Nephron progenitor cell (in vitro differentiated cells): ENCODE measurements at regions not wholly inside any gene's neighbourhood (a gene's known extent, or its start where the extent isn't known, plus 50 kb on each side); places are given as distances from the start of the nearest gene placed in this dataset.

Experiments used
- DNase-seq: peaks from one replicate; pipeline ENCODE4 v3.0.0; 2021
- H3K27ac Mint-ChIP-seq: 2 replicates; pipeline ENCODE4 v1.8.0; 2021; ENCODE audit warnings: mild to moderate bottlenecking, moderate library complexity, mixed read lengths
- H3K27me3 Mint-ChIP-seq: 2 replicates; pipeline ENCODE4 v1.8.0; 2021; ENCODE audit warnings: mild to moderate bottlenecking, low read depth, mixed read lengths; ENCODE audit not compliant: poor library complexity
- H3K36me3 Mint-ChIP-seq: 2 replicates; pipeline ENCODE4 v1.8.0; 2021; ENCODE audit warnings: low read depth, mixed read lengths
- H3K4me1 Mint-ChIP-seq: 2 replicates; pipeline ENCODE4 v1.8.0; 2021; ENCODE audit warnings: mixed read lengths
- H3K4me3 Mint-ChIP-seq: 2 replicates; pipeline ENCODE4 v1.8.0; 2021; ENCODE audit warnings: mild to moderate bottlenecking, moderate library complexity, mixed read lengths
- H3K9me3 Mint-ChIP-seq: 2 replicates; pipeline ENCODE4 v1.8.0; 2021; ENCODE audit warnings: mild to moderate bottlenecking, moderate library complexity, mixed read lengths
- TF ChIP-seq, protein P1 (sequence below): fragments of 200-600 bp; sonication (generic); IDR thresholded peaks from 2 replicates; pipeline ENCODE4 v1.5.0; 2021; ENCODE audit warnings: antibody characterized with exemption

DNA sequence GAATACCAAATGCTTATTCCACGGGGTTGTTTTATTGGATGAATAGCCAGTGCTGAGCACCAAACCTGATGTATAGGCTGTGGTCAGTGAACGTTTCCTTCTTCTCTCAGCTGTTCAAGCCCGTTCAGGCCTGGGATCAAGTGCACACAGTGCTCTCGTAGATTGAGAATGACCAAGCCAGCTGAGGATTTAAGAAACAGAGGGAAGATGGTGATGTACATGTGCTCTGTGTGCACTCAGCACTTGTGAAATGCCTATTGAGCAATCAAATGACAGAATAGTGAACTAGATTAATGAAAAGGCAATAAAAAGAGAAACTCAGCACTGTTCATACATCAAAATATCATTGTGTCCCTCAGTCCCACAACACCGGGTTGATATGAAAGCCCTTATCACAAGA lies 302.5 kb downstream of the BMPER start:
- peaks cover 8% of the 10 kb centered on the region for H3K4me1 Mint-ChIP-seq
- H3K27me3 Mint-ChIP-seq: peaks cover 10% of the 10 kb centered on the region
- H3K36me3 Mint-ChIP-seq: peaks cover 10% of the 10 kb centered on the region
- no peak for DNase-seq
- H3K27ac Mint-ChIP-seq: no peak overlapping the region
- TF ChIP-seq, protein P1, sequence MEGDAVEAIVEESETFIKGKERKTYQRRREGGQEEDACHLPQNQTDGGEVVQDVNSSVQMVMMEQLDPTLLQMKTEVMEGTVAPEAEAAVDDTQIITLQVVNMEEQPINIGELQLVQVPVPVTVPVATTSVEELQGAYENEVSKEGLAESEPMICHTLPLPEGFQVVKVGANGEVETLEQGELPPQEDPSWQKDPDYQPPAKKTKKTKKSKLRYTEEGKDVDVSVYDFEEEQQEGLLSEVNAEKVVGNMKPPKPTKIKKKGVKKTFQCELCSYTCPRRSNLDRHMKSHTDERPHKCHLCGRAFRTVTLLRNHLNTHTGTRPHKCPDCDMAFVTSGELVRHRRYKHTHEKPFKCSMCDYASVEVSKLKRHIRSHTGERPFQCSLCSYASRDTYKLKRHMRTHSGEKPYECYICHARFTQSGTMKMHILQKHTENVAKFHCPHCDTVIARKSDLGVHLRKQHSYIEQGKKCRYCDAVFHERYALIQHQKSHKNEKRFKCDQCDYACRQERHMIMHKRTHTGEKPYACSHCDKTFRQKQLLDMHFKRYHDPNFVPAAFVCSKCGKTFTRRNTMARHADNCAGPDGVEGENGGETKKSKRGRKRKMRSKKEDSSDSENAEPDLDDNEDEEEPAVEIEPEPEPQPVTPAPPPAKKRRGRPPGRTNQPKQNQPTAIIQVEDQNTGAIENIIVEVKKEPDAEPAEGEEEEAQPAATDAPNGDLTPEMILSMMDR: no peak
- H3K4me3 Mint-ChIP-seq: no peak overlapping the region
- H3K9me3 Mint-ChIP-seq: peaks cover 31% of the 10 kb centered on the region

- H3K4me3 Mint-ChIP-seq: no peak overlapping the region
- no peak overlapping the region for H3K27ac Mint-ChIP-seq
- peaks cover 23% of the 10 kb centered on the region for H3K9me3 Mint-ChIP-seq
- no peak for DNase-seq
- H3K4me1 Mint-ChIP-seq: peaks cover 8% of the 10 kb centered on the region
- peaks cover 10% of the 10 kb centered on the region for H3K27me3 Mint-ChIP-seq
- TF ChIP-seq, protein P1: no peak
- peaks cover 10% of the 10 kb centered on the region for H3K36me3 Mint-ChIP-seq
These were observed 303.7 kb downstream of the BMPER start for GRCh38 chr7:34208878-34209621.

GRCh38 chr7:34211018-34211417 lies 305.7 kb downstream of the BMPER start:
- TF ChIP-seq, protein P1: no peak
- peaks cover 9% of the 10 kb centered on the region for H3K27me3 Mint-ChIP-seq
- peak overlapping the region; percentile 36 for H3K27ac Mint-ChIP-seq
- peaks cover 8% of the 10 kb centered on the region for H3K36me3 Mint-ChIP-seq
- DNase-seq: no peak
- H3K9me3 Mint-ChIP-seq: peaks cover 15% of the 10 kb centered on the region
- no peak overlapping the region for H3K4me3 Mint-ChIP-seq
- peaks cover 8% of the 10 kb centered on the region for H3K4me1 Mint-ChIP-seq

GRCh38 chr7:34217972-34218371 lies 312.6 kb downstream of the BMPER start:
- Mint-ChIP-seq H3K27me3 (no peaks in the 10 kb centered on the region), H3K36me3 (no peaks in the 10 kb centered on the region), H3K9me3 (no peaks in the 10 kb centered on the region), H3K4me1 (peaks cover 8% of the 10 kb centered on the region), H3K4me3 (no peak overlapping the region), H3K27ac (no peak overlapping the region)
- TF ChIP-seq, protein P1: no peak
- DNase-seq: no peak

- no peak for DNase-seq
- no peaks in the 10 kb centered on the region for H3K36me3 Mint-ChIP-seq
- no peak overlapping the region for H3K4me3 Mint-ChIP-seq
- no peaks in the 10 kb centered on the region for H3K27me3 Mint-ChIP-seq
- TF ChIP-seq, protein P1: no peak
- H3K27ac Mint-ChIP-seq: no peak overlapping the region
- no peaks in the 10 kb centered on the region for H3K9me3 Mint-ChIP-seq
- H3K4me1 Mint-ChIP-seq: peaks cover 11% of the 10 kb centered on the region
These were observed 313.9 kb downstream of the BMPER start for GRCh38 chr7:34219153-34219718.
